GM19452 (cell line): ENCODE measurements at regions not wholly inside any gene's neighbourhood (a gene's known extent, or its start where the extent isn't known, plus 50 kb on each side); places are given as distances from the start of the nearest gene placed in this dataset.

Source experiments
- ATAC-seq: cut with Tn5 transposase; IDR thresholded peaks from one replicate; pipeline ENCODE4 v1.9.1; 2021; ENCODE audit not compliant: unreplicated experiment

- ATAC-seq = no peak
Measured at GRCh38 chr16:47806309-47806847, 345.2 kb downstream of the PHKB start.

GRCh38 chr16:47787696-47788095 is 326.6 kb downstream of the PHKB start:
- no peak for ATAC-seq

- no peak for ATAC-seq
Measured at GRCh38 chr16:47781673-47782072, 320.5 kb downstream of the PHKB start.

GRCh38 chr16:47780213-47780875 is 319.2 kb downstream of the PHKB start:
- ATAC-seq = no peak

GRCh38 chr16:47779201-47780016 is 318.3 kb downstream of the PHKB start:
- ATAC-seq = peak; percentile 79

- no peak for ATAC-seq
Measured at GRCh38 chr16:47778106-47778801, 317.1 kb downstream of the PHKB start.

- ATAC-seq = no peak
Measured at GRCh38 chr16:47777220-47777619, 316.1 kb downstream of the PHKB start.

GRCh38 chr16:47774661-47775060 is 313.5 kb downstream of the PHKB start:
- no peak for ATAC-seq

GRCh38 chr16:47753659-47754058 is 292.5 kb downstream of the PHKB start:
- no peak for ATAC-seq
